PC-3 (cell line): ENCODE measurements at regions not wholly inside any gene's neighbourhood (a gene's known extent, or its start where the extent isn't known, plus 50 kb on each side); places are given as distances from the start of the nearest gene placed in this dataset.

Experiments used
- CTCF ChIP-seq: fragments of 300-600 bp; sonication (generic); conservative IDR thresholded peaks from 2 replicates; pipeline ENCODE4 v1.5.1; 2017; ENCODE audit warnings: antibody characterized with exemption, low read depth, mild to moderate bottlenecking, low read length
- EZH2 ChIP-seq: fragments of 300-600 bp; sonication (generic); IDR thresholded peaks from one replicate; pipeline ENCODE4 v1.6.1; 2017; ENCODE audit warnings: antibody characterized with exemption, mild to moderate bottlenecking, low read length; ENCODE audit not compliant: unreplicated experiment

- TF ChIP-seq CTCF = no peak
- TF ChIP-seq EZH2 = no peak
Measured at GRCh38 chr2:100218552-100218951, 76.2 kb upstream of the AFF3 start.
